Panc1 (cell line): ENCODE measurements at regions not wholly inside any gene's neighbourhood (a gene's known extent, or its start where the extent isn't known, plus 50 kb on each side); places are given as distances from the start of the nearest gene placed in this dataset.

Experiments used
- POLR2AphosphoS5 ChIP-seq: IDR thresholded peaks from 2 replicates; pipeline ENCODE4 v1.6.1; 2012; ENCODE audit warnings: mild to moderate bottlenecking, low read depth, low read length, moderate library complexity
- SIN3A ChIP-seq: IDR thresholded peaks from 2 replicates; pipeline ENCODE4 v1.6.1; 2012; ENCODE audit warnings: low read depth, mild to moderate bottlenecking, low read length, moderate library complexity, borderline replicate concordance; ENCODE audit not compliant: insufficient read depth

GRCh38 chr4:71188951-71189350, 149.9 kb upstream of the SLC4A4 start:
- TF ChIP-seq SIN3A (no peak), POLR2AphosphoS5 (no peak)
